Stimulated activated CD4-positive, alpha-beta T cell treated with anti-CD3 and anti-CD28 coated beads, Interleukin-4, amount 100 ng/mL, for 48 hours (primary cell): ENCODE measurements at regions not wholly inside any gene's neighbourhood (a gene's known extent, or its start where the extent isn't known, plus 50 kb on each side); places are given as distances from the start of the nearest gene placed in this dataset.

ENCODE experiments used
- DNase-seq, 2 donors: peaks; one replicate each; pipeline ENCODE4 v3.0.0-alpha.2; 2020; ENCODE audit warnings: low read depth in 2 of 2

DNA sequence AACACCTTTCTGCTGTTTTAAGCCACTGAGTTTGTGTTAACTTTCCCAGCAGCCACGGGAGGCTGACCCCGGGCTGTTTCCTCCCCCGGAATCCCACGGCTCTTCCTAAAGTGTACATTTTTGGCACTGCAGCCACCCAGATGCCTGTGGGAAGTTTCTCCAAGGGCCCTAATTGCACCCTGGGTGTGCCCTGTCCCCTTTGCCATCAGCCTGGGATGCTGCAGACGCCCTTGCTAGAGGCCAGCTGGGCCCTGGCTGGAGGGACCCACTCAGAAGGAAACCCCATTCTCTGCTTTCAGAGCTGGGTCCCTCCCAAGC lies 883.3 kb downstream of the BRD1 start:
- no peak for DNase-seq

DNA sequence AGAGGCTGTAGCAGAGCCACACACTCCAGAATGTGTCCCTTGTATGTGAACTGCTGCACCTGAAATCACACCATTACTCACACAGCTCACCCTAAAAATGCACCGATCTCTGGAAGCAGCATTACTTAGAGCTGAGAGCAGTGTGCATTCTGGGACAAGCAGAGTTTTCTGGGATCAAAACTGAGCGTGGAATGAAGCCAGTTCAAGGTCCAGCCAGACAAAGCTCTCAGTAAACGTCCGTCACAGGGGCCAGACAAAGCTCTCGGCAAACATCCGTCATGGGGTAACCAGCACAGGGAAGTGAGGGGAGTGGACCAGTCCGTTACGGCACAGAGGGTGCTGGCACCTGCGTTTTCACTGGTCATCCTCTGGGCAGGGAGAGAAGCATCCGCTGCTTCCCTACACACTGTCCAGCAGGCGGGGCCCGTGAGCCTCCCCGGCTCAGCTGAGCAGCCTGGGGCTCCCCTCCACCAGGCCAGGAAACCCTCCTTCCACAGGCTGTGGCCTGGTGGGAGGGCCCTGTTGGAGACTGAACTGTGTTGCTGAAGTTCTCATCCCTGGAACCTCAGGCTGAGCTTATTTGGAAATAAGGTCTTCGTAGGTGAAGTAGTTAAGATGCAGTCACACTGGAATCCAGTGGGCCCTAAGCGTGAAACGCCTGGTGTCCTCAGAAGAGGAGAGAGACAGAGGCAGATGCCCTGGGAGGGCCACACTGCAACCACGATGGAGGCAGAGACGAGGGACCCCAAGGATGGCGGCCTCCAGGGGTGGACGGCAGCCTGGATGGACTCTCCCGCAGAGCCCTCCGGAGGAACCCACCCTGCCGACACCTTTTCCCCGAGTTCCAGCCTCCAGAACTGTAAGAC lies 883.9 kb downstream of the BRD1 start:
- DNase-seq, result no peak

DNA sequence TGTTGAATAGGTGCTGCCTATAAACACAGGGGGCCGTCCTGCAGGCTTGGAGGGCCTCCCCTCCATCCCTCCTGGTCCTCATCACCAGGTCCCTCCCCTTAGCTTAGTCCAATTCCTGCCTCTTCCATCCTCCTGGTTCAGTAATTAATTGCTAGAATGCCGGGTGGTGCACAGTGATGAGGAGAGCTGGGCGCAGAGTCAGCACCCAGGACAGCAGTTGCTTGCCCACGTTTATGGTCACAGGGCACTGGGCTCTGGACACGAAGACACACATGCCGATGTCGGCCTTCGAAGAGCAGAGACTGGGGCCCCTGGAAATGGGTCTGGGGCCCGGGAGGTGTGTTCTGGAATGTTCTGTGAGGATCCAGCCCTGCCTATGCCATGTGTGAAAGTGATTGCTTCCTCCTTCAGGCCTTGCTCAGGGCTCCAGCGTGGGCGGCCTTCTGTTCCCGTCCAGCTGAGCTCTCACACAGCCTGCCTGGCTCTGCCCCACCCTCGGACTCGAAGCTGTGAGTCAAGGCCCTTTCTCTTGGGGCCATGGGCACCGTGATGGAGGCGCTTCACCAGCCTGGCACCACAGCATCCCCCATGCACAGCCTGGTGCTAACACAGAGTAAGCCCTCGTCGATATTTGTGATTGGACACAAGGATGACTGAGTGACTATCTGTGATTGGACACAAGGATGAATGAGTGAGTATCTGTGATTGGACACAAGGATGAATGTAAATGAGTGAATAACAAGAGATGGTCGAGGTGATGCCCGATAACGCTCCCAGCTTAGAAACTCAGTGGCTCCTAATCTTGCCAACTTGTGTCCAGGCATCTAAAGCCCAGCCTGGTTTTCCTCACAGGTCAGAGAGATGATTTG lies 884.7 kb downstream of the BRD1 start:
- no peak for DNase-seq

DNA sequence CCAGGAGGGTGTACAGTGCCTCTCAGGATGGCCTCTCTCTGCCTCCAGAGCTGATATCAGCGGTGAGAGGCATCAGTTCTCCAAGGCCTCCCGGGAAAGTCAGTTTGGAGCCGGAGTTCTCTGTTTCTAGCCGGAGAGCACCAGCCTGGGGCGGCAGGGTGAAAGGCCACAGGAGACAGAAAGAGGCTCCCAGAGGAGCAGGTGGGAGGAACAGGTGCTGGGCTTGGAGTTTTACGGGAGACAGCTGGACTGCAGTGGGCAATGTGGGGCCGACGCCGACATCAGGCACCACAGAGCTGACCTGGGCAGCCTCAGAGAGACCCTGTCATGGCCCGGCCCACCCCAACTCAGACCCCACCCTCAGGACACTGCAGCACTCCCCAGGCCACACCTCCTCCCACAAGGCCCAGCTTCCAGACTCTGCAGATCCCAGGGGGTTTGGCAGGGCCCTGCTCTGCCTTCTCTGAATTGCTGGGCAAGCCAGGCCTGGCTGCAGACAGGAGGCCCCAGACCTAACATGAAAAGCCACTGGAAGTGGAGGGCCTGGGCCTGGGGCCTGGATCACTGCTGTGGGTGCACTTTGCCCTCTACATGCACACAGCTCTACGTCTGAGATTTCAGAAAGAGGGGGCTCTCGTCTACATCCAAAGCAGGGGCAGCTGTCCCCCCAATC lies 885.6 kb downstream of the BRD1 start:
- no peak for DNase-seq

DNA sequence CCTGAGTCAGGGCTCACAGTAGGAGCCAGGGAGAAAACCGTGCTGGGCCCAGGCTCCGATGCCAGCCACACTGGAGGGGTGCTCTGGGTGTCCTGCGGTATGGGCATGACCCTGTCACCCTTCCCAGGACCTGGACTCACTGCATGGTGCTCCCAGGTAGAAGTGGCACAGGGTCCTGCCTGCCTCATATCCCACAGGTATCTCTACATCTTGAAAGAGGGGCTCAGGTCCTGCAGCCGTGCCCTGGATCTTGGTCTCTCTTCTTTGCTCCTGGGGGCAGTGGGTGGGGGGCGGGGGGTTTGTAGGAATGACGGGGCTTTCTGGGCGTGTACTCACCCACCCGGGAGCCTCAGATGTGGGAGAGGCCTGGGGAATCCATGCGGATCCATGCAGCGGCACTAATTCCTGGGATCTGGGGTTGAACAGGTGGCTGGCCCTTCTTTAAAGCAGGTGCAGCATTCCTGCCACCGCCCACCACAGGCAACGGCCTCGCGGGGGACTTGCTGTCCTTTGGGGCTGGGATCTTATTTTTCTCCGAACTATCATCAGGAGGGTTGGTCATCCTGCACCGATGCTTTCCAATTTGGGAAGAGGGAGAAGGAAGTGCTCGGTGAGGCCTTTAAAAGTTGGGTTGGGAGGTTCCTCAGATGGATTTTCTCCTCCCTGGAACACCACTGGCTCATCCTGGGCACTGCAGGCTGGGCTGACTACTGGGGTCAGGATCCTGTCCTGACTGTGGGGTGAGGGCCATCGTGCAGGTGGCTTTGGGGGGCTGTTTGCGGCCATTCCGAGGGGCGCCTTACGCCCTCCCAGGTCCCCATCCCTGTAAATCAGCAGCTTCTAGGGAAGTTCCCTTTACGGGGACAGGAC lies 886.4 kb downstream of the BRD1 start:
- DNase-seq, result no peak

DNA sequence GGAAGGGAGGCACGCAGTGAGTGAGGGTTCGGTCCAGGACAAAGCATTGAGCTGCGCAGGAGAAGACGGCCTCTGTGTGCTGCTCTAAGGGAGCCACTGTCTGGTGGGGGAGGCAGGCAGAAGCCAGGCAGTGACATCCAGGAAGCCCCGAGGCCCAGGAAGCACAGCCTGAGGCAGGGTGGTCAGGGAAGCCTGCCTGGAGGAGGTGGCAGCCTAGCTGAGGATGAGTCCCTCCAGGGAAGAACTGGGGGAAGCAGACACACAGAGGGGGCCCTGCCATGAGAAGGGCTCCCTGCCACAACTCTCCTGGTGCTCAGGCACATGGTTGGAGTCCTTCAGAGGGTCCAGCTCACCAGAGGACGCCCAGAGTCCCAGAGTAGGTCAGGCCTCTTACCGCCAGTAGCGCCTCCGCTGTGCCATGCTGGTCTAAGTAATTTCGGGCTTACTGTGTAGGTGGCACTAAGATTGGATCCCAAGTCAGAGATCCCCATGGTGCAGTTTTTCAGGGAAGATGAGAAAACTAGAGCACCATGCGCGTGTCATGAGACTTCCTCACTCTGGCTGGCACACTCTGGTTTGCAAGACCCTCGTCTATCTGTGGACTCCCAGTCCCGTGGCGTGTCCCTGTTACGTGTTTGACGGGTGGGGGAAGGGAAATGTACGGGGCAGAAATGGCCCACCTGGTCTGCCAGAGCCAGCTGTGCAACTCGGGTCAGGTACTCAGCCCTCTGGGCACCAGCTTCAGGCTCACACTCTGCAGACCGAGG lies 887.2 kb downstream of the BRD1 start:
- DNase-seq, result no peak

DNA sequence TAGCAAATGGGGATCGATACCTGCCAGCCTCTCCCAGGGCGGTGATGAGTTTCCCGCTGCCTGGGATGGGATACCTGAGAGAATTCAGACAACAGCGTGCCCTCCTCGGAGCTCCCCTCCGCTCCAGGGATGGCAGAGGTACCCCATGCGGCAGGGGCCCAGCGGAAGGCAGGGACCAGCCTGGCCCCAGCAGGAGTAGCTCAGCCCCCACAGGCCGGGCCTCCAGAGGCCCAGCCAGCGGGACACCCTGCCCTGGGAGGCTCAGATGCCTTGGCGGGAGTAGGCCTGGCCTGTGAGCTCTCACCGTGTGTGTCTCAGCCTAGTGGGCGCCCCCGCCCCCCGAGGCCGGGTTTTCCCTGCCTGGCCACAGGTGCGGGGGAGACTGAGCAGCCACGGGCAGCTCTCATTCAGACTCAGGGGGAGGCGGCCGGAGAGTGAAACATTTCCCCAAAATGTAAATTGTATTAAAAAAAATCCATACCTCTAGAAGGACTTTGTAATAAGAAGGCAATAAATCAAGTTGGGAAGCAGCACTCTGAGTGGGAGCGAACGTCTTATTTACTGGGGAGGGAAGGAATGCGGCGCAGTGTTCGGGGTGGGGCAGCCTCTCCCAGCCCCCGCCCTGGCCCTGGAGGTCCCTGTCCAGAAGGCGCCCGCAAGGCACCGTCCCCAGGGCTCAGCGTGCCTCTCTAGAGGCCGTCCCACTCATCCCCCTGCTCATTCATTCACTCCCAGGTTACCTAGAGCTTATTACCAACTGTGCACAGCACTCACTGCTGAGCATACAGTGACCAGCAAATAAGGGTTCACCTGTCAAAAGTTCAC lies 888.0 kb downstream of the BRD1 start:
- no peak for DNase-seq

DNA sequence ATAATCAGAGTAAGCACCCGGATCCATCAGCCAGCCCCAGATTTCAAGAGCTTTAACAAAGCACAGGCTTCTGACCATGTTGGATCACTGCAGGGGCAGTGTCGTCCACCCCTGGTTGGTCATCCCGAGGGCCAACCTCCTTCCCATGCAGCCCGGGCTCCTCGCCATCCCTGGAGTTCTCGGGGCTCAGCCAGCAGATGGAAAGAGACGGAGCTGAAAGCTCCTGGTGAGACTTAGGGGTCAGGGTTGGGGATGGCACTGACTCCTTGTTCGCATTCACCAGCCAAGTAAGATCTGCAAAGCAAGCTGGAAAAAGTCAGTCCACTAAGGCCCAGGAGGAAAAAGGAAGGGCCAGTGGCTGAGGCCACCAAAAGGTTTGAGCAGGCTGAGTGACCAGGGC lies 888.9 kb downstream of the BRD1 start:
- DNase-seq, result no peak

DNA sequence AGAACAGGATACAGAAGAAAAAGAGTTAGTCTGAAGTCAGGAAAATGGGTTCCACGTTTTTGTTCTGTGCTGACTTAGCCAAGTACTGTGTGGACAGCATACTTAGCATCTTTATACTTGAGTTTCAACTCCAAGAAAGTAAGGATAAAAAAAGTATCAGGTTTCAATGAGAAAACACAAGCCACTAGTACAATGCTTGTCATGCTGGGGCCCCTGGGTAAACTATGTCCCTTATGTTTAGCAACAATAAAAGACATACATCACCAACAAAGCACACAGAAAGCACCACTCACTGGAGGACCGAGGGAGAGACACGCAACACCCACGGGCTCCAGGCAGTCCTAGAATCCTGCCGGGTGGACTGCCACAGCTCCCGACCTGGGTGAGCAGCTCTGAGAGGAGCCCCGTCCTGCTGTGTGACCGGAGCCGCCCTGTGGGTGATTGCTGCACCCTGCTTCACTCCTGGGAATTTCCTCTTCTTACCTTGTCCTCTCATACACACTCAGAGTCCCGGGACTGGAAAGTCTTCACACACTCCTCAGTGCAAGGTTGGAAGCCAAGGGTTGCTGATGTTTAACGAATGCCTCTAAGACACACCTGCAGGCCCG lies 890.5 kb downstream of the BRD1 start:
- DNase-seq, result no peak

DNA sequence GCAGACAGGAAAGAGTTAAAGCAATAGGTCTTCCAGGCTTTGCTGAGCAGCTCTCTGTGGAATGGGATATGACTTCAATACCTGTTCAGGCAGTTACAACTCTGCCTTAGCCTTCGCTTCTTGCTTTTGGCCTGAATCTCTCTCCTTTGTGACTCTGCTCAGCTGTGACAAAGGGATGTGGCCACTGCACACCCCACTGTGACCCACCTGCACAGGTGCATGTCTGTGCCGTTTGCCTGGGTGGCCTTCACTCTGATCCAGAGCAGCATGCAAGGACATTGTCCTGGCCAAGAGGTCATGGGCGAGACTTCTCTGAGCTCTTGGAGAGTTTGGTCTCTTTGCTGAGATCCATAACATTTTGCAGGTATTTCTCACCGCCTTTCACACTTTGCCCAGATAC lies 891.3 kb downstream of the BRD1 start:
- no peak for DNase-seq

DNA sequence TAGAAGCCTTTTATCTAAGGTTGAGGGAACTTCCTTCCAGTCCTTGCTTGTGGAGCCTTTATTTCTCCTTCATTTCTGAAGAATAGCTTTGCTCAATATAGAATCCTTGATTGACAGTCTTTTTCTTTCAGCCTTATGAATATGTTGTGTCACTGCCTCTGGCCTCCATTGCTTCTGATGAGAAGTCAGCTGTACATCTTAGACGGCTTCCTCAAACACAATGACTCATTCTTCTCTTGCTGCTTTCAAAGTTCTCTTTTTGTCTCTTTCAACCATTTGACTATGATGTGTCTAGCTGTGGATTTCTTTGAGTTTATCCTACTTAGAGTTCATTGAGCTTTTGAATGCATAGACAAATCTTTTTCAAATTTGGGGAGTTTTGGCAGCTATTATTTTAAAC lies 893.2 kb downstream of the BRD1 start:
- no peak for DNase-seq

DNA sequence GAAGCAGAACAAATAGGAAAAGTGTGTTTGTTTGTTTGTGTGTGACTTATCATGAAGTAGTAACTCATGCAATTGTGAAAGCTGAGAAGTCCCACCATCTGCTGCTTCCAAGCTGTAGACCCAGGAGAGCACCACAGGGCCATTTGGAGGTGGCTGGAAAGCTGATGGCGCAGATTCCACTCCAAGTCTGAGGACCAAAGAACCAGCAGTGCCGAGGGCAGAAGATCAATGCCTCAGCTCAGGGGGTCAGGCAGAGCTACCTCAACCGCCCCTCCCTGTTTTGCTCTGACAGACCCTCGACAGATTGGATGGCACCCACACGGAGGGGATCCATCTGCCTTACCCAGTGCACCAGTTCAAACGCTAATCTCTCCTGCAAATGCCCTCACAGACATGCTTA lies 896.2 kb downstream of the BRD1 start:
- no peak for DNase-seq

DNA sequence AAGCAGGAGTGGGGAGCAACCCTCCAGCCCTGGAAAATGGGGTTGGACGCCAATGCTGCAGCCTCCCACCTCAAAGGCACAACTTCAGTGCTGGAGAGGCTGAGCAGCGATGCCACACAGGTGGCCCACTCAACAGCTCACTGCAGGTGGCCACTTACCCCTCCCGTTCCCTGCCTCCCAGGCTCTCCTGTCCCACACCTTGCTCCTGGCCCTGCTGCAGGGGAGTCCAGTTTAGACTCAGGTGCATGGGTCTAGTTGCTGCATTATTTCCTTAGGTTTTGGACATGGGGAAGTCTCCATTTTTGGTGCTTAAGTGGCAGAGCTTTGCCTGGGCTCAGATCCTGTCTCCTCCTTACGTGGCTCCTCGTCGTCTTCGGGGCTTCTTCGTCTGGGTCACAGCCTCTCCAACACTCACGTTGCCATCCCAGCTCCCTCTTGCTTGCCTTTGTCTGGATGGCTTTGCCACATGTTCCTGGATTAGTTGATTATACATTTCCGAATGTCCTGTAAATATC lies 898.3 kb downstream of the BRD1 start:
- no peak for DNase-seq

DNA sequence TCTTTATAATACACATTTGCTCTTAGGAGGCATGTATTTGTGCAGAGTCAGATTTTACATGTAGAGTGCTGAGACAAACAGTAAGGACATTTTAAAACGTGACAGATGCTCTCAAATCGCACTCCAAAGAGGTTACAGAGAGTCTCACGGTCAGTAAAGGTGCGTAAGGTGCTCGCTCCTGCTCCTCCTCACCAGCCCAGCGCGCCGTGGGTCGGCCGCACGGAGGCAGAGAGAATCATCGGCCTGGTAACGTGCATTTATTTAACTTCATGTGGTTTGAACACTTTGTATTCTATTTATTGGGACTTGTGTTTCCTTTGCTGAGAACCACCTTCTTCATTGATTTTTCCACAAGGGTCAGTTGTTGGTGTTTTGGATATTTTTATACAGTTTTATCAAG lies 900.1 kb downstream of the BRD1 start:
- no peak for DNase-seq

DNA sequence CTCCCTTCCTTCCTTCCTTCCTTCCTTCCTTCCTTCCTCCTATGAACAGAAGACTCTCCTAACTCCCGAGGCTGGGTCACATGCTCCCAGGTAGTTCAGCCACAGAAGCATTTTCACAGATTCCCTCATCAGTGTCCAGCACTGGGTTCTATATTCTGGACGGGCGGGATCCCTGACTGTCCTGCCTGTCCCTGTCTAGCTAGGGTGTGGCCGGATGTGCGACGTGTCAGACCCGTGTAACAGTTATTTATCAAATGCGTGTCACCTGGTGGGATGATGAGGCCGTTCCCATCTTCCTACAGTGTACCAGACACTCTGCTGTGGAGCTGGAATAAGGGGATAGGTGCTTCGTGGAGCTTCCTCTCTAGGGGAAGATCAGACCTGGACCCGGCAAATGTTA lies 901.0 kb downstream of the BRD1 start:
- DNase-seq, result no peak

DNA sequence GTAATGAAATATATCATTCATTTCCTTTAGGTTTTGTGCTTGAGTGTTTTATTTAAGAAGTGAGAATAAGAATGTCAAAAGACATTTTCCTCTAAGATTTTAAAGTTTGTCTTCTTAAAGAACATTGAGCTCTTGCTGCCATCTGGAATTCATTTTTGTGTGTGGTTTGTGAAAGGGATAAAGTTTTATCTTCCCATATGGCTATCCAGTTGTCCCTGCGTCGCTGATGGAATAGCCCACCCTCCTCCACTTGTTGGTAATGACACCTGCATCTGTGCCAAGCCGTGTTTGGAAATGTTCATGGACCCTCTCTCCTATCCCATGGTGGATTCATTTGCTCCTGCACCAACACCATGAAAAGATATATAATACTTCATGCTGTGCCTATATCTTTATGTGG lies 901.5 kb downstream of the BRD1 start:
- no peak for DNase-seq

DNA sequence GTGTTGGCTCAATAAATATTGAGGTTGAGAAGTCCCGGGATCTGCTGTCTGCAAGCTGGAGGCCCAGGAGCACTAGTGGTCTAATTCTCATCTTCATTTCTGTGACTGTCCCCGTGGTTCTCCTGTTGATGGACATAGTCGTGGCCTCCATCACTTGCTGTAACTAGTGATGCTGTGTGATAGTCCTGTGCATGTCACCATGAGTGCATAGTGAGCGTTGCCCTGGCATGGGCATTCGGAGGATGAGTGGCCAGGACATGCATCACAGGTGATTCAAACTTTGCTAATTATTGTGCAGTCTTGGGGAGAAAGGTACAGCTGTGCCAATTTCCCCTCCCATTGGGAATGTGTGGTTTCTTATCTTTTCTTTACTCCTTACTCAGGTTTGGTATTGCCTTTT lies 902.2 kb downstream of the BRD1 start:
- no peak for DNase-seq

DNA sequence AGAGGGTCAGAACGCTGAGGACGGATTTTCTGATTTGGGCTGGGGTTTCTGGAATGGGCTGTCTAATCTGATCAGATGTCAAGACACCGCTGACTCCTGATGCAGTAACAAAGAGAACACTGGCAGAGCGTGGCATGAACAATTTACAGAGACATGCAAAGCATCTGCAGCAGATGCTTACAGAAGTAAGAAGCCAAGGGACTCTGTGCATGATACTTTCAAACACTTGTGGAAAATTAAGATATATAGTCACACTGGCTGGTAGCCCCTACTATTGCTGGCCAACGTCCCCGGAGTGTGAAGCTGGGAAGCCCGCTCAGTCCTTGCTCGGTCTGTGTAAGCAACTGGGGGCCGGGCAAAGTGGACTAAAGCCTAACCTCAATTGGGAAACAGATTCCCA lies 903.7 kb downstream of the BRD1 start:
- no peak for DNase-seq

DNA sequence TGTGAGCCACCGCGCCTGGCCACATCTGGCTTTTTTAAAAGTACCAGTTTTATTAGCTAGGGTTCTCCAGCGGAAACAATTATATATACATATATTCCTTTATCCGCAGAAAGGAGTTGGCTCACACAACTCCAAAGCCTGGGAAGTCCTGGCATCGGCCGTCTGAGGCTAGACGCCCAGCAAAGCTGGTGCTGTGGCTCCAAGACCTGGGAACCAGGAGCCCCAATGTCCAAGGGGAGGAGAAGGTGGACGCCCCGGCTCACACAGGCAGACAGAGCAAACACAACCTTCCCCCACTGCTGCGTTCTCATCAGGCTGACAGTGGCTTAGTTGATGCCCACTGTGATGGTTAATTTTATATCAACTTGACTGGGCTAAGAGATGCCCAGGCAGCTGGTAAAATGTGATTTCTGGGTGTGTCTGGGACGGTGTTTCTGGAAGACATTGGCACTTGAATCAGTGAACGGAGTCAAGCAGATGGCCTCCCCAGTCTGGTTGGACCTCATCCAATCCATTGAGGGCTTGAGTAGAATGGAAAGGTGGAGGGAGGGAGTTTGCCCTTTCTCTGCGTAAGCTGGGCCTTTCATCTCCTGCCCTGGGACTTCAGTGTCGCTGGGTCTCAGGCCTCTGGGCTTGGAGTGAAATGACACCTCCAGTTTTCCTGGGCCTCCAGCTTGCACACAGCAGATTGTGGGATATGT lies 904.4 kb downstream of the BRD1 start:
- DNase-seq, result no peak
